Stimulated activated CD8-positive, alpha-beta memory T cell treated with anti-CD3 and anti-CD28 coated beads, Interleukin-2, amount 100 ng/mL, for 1 hour (primary cell): ENCODE measurements at regions not wholly inside any gene's neighbourhood (a gene's known extent, or its start where the extent isn't known, plus 50 kb on each side); places are given as distances from the start of the nearest gene placed in this dataset.

Source experiments
- DNase-seq, 2 donors: peaks; one replicate each; pipeline ENCODE4 v3.0.0-alpha.2; 2020; ENCODE audit warnings: low read depth in 2 of 2

DNA sequence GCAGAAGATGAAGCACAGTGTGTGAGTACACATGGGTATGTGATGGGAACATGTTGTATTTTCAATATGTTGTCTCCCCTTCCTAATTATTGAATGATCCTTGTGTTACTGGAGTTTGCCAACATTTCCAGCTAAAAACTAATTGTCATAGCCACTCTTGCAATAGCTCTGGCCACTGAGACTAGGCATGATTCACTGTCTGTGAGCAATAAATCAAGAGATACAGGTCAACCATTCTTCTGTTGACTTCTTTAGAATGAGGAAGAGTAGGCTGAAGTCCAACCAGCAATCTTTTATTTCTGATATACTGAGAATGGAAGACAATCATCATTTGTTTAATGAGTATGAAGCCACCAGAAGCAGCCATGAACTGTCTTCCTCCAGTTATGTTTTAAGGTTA, 413.9 kb downstream of the SLITRK5 start:
- DNase-seq = no peak

DNA sequence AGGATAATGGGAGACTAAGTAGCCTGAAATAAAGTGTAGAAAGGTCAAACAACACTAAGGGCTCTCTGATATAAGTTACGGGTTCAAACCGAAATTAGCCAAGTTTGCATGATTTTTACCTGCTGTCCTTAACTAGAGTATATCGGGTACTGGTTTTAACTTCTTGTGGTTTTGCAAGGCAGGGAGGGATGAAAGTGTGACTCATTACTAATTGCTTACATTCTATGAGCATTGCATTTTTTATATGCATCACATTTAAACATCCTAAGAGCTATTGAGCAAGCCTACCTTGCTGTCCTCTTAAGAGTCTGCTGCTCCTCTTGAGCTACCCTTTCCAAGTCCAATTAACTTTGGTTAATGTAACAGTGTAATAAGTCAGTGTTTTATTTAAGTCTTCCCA, 415.4 kb downstream of the SLITRK5 start:
- no peak for DNase-seq

DNA sequence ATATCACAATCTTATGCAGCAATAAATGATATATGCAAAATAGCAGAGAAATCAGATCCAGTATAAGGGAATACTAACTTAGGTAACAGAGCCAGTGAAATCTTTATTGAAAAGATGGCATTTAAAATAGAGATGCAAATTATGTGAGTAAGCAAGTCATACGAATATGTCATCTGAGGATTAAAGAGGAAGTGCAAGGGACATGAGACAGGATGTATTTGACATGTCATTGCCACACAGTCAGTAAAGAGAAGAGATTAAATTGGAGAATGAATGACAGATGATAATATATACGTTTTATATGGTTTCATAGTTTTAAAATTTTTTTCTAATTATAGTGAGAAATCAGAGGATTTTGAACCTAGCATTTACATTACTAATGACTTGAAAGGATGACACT, 426.4 kb downstream of the SLITRK5 start:
- DNase-seq = no peak

DNA sequence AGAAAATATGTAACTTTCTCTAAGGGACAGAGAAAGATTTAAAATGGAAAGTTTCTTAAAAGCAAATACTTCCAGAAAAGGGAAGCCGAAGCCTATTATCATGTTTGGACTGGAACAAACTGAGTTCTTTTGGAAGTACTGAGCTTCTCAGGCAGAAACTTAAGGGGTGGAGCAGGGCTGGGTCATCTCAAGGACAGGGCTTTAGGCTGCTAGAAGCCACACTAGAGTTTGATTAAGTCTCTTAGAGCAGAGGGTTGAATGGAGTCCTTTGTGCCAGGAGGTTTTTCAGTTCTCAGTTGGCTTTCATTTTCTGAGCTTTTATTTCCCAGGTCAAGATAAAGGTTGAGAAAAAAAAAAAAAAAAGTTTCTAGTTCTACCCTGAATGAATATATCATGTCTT, 432.7 kb downstream of the SLITRK5 start:
- DNase-seq = no peak

DNA sequence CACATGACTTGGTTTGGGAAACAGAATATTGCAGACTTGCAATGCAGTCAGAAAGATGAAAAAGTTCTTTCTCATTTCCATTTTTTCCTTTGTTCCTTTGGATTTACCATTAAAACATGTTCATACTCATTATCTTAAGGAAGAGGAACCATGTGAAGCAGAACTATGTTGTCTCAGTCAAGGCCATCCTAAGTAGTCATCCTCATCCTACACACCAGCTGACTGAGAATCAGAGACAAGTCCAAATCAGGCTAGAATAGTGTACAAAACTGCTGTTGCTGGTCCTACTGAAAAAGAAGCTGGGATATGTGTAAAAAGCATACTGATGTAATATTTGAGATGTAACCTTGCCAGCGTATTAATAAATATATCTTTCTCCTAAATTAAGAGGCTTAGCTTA, 433.4 kb downstream of the SLITRK5 start:
- DNase-seq = no peak

DNA sequence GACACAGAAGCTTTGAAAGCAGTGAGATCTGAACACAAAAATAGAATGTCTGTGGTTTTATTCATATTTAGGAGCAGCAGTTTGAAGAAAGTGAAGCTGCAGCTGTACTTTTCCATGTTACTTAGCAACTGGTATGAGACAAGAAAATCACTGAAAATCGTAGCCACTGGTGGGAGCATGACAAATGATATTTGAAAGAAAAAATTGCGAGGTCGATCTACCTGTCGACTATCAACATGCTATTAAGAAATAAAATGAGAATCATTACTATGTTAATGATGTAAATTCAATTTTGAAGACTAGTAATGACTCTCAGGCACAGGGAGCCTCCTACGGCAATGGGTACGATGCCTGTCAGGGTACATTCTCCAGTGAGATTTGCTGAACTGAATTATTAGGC, 436.4 kb downstream of the SLITRK5 start:
- DNase-seq = no peak

DNA sequence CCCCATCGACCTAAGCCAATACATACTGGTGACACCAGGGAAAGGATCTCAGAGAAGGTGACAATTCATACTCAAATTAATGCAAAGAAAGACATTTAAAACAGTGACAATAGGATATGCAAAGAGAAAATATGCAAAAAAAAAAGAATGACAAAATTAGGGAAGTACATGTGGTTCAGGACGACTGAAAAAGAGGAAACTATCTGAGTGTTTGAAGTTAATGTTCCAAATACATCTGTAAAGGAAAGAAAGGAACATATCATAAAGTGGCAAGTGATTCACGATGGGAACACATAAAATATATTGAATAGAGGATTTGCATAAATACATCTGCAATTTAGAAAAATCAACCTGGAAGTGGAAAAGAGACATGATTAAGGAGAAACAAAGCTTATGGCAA, 441.4 kb downstream of the SLITRK5 start:
- no peak for DNase-seq

DNA sequence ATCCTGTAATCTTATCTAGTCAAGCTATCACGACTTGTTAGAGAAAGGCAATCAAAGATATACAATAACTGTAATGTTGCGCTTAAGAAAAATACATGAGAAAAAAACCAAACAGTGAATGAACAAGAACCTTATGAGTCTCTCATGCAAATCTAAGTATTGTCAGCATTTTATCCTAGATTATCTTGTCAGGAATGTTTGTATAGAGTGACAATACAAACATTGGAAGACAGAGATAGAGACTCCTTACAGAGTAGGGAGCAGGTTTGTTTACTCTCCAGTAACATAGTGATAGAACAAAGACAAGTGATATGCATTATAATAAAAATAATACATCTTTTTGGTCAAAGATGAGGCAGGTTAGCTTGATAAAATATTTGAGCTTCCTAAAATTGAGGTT, 444.8 kb downstream of the SLITRK5 start:
- no peak for DNase-seq

DNA sequence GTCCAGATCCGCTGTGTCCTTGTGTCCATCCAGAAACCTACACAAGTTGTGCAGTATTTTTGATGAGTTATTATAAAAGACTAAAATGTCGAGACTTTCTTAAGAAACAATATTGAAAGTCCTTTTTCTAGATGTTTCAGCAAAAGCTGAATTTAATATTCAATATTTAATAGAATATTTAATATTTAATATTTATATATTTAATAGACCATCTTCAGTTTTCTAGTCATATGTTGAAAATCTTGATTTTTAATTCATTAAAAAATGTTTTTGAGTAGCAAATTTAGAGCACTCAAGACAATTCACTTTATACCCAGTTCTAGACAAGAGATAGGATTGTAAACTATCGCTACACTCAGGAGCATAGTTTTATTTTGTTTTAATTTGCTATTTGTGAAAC, 447.8 kb downstream of the SLITRK5 start:
- no peak for DNase-seq

DNA sequence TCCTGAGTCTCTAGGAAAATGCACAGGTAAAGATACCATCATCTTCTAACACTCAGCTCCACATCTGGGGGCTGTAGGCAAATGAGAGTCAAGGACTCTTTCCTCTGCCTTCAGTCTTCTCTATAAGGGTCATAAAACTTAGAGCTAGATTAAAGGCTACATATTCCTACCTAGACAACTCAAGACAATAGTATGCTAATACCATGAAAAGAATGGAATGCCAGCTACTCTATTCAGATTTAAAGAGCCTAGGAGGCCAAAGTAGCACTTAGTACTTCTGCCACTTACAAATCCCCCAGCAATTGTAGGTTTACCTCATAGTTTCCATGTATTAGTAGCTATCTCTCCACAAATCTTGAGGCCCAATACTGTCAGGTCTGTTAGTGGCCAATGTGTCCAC, 453.0 kb downstream of the SLITRK5 start:
- DNase-seq = no peak

DNA sequence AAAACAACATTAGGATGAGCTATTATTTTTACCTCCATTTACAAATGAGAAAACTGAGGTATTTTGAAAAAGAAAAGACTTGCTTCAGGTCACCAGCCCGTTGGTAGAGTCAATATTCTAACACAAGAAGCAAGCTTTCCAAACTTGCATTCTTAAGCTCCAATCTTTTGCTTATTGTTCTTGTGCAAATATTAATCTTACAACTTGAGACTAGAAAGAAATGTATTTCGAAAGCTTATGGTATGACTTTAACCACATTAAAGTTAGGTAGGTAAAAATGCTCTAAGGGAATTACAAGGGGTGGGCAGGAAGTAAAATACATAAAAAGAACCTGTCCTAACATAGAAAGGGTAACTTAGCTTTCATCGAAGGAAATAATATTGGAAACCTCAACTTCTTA, 453.9 kb downstream of the SLITRK5 start:
- DNase-seq = no peak

DNA sequence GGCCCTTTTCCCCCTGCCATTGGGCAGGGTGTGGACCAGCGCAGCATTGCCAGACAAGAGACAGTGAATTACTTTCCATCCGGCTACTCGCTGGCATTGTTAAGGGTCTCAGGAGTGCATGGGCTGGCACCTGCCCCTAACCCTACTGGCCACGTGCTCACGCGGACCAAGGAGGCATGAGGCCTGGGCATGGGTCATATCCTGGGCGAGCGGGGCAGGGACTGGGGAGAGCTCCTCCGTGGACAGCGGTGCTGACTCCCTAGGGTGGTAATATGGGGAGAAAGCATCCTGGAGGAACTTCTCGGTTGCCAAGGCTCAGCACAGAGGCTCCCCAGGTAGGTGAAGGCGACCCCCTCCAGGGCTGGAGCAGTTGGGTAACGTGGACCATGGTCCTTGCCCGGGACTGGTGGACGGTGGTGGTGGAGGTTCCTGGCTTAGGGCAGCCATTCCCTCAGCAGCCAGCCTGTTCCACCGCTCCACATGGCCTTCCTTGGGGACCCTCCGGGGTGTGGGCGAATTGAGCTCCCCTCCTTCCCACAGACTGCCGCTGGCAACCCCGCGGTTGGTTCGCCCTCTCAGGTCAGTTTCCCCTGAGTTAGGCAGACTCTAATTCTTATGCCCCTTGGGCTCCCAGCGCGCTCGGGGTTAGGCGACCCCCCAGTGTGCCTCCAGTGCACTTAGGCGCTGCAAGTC, 465.1 kb downstream of the SLITRK5 start:
- DNase-seq = no peak

DNA sequence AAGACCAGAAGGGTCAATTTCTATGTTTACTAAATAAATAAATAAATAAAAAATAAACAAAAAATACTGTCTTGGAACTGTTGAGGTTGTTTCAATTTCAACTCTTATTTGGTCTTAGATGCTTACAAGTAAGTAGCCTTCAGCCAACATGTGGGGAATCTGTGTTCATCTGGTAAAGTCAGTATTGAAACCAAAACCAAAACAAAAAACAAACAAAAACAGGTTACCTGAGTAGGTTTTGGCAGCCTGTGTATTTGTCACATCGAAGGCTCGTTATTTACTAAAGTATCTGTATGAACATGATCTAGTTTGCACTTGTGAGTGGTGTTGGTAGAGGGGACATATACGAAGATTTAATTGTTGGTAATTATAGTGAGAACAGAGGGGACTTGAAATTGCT, 471.5 kb downstream of the SLITRK5 start:
- no peak for DNase-seq

DNA sequence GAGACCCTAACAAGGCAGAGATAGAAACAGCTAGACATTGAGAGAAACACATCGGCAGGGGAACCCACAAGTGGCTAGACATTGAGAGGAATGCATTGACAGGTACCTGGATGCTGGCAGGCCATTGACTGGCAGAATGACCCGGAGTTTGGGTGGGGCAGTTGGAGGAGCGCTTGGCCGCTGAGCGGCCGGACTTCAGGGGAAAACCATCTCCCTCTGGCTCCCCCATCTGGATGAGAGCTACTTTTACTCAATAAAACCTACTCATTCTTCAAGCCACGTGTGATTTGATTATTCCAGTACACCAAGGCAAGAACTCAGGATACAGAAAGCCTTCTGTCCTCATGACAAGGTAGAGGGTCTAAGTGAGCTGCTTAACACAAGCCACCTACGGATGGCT, 473.4 kb downstream of the SLITRK5 start:
- no peak for DNase-seq

DNA sequence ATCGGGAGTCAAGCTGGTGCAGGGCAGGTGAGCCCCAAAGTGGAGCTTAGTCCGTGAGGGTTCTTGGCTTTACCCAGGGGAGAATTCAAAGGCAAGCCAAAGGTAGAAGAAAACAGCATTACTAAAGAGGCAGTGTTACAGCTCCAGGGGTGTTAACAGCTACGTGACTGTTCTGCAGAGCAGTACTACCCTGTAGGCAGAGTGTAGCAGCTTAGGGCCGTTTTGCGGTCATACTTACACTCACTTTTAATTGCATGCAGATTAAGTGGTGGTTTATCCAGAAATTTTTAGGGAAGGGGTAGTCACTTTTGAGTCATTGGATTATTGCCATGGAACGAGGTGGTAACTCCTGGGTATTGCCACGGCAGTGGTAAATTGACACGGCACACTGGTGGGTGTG, 482.2 kb downstream of the SLITRK5 start:
- DNase-seq = no peak

DNA sequence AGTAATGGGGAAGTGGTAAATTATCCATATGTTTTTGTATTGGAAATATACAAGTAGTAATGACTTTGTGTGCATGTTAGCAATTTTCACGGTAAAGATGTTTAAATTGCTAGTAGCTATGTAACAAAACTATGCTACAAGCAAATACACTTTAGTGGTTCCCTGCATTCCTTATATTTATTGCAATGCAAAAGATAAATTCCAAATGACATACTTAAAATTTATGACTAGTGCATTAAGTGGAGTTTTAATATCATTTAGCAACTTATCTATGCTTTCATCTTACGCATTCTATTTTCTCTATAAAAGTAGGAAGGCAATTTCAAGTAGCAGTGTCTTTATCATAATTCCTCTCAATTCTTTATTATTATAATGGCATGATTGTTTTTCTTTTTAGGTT, 482.8 kb downstream of the SLITRK5 start:
- DNase-seq = no peak

DNA sequence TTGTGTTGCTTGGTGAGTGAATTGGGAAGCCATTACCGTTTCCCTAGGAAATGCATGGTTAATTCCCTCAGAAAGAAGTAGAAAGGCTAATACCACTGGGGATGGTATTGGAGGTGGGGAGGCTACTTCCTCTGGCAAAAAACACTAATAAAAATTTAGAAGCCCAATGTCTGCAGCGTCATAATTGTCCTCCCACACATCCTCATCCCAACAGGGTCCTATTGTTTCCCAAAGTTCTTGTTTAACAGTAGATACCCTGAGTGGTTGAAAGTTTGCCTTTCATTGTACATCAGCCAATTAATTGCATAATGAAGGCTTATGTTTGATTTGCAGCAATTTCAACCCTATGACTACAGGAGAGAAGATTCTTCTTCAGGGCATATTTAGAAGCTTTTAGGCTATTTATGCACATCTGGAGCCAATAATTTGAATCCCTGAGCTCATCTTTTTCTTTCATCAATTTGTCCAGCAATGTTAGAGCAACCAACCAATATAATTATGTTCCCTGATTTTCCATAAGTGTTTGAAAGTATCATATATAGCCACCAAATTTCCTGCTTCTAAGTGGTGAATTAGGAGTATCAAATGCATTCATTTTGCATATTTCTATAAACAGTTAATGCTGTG, 491.0 kb downstream of the SLITRK5 start:
- no peak for DNase-seq

DNA sequence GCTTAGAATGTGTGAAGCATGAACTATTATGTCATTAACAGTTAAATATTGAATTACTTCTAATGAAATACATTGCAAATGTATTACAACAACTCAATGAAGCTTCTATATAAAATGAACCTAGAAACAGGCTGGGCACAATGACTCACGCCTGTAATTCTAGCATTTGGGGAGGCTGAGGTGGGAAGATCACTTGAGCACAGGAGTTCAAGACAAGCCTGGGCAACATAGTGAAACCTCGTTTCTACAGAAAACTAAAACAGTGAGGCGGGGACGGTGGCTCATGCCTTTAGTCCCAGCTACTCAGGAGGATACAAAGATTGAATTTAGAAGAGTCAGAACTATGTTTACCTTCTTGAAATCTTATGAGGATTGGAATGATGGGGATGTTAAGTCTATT, 505.1 kb downstream of the SLITRK5 start:
- DNase-seq = no peak

DNA sequence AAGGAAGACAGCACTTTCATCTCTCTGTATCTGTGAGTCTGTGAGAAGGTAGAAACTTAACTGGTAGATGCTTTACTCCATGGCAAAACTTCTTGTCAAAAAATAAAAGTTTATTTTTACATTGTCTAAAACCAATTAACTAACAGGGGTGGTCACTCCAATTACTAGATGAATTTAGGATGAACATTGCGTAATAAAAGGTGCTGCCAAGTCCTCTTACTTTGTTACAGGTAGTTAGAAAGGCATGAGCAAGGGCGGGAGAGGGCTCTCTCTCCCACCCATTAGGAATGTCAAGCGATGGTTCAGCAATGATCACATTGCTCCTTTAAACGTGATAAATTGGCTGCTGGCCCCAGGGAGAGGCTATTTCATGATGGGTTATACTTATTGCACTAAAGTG, 512.3 kb downstream of the SLITRK5 start:
- DNase-seq = no peak

DNA sequence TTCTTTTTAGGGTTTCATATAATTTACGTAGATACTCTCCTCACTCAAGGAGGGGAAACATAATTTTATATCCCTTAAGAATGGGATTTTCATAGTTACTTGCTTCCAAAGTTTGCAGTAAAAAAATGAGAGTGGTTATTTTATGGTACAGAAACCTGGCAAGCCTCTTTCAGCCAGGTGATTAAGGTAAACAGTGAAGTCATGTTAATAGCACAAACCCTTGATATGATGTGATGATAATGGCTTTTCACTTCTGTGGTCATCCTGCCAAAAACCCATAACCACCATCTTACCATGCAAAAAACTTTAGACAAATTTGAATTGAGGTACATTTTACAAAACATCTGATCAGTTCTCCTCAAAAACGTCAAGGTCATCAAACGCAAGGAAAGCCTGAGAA, 517.8 kb downstream of the SLITRK5 start:
- DNase-seq = no peak

DNA sequence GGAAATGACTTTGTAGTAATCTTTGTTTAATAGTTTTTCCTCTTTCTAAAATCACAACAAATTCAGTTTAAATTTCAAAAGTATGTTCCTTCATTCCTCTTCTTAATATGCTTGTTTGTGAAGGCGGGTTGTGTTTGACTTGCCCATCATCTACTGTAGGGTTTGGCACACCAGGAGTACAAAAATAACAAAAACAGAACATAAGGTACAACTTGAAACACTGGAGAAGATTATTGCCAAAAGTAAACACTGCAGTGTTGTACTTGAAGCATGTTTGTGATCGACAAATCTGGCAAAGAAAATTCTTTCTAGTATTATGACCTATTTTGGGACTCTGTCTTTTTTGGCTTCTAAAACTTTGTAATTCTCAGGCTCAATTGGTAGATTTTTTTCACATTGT, 518.6 kb downstream of the SLITRK5 start:
- DNase-seq = no peak

DNA sequence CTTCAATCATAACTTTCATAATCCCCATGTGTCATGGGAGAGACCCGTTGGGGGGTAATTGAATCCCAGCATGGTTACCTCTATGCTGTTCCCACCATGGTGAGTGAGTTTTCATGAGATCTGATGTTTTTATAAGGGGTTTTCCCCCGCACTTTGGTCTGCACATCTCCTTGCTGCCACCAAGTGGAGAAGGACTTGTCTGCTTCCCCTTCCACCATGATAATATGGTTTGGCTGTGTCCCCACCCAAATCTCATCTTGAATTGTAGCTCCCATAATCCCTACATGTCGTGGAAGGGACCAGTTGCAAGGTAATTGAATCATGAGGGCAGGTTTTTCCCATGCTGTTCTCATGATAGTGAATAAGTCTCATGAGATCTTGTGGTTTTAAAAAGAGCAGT, 524.9 kb downstream of the SLITRK5 start:
- DNase-seq = no peak

DNA sequence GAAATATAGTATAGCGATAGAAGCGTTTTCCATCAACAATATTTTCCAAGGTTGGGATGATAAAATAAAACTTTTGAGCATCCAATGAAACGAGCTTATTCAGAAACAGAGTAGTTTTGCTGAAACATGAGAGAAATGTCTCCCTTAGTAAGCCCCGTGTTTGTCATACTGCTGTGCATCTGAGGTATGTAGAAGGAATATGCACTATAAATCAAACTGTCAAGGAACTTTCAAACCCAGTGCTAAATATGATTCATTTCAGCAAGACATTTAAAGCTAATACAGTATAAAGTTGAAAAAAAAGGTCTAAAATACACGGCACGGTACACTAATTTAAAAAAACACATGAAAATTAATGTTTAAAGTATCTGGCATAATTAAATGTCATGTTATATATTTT, 546.2 kb downstream of the SLITRK5 start:
- DNase-seq = no peak

DNA sequence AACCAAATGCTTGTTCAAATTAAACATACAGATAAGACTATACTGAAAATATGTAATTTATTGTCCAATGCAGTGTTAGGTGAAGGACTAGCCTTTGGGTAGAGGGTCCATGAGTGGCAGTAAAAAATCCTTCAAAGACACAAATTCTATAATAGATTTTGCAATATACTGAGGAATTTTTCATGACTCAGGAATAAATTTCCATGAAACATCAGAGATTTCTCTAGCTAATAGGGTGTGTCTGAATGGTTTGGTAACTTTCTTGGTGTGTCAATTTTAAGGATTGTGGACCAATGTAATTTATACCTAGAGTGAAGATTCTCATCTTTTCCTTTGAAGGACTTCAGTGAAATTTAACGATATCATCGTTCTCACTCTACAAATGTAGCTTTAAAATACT, 546.7 kb downstream of the SLITRK5 start:
- DNase-seq = no peak
